GM13976 (cell line): ENCODE measurements at regions not wholly inside any gene's neighbourhood (a gene's known extent, or its start where the extent isn't known, plus 50 kb on each side); places are given as distances from the start of the nearest gene placed in this dataset.

ENCODE experiments used
- DNase-seq: peaks from one replicate; pipeline ENCODE4 v3.0.0; 2012; ENCODE audit warnings: low spot score
- CTCF ChIP-seq: IDR thresholded peaks from 2 replicates; pipeline ENCODE4 v1.5.1; 2012; ENCODE audit warnings: borderline replicate concordance, mild to moderate bottlenecking; ENCODE audit not compliant: insufficient read depth; ENCODE audit errors: extremely low read depth, missing control alignments, control extremely low read depth
- in situ Hi-C: fragments of 300-500 bp; cut with MboI; formaldehyde crosslinking; loops from one replicate; pipeline ENCODE4 v1.12.0; 2022; ENCODE audit warnings: low sequenced_read_pairs, mixed read lengths, inconsistent platforms; ENCODE audit not compliant: unreplicated experiment

GRCh38 chr20:57114290-57115005 is 152.0 kb downstream of the BMP7 start:
- no peak for DNase-seq
- TF ChIP-seq CTCF = no peak
- in situ Hi-C loops = no loop called here

- no peak for DNase-seq
- in situ Hi-C loops = no loop called here
- no peak for TF ChIP-seq CTCF
These were observed 149.1 kb downstream of the BMP7 start for GRCh38 chr20:57117296-57117695.

GRCh38 chr20:57118107-57118769 is 148.2 kb downstream of the BMP7 start:
- in situ Hi-C loops = no loop called here
- TF ChIP-seq CTCF = no peak
- DNase-seq = no peak
